ENCODE measurements at regions not wholly inside any gene's neighbourhood (a gene's known extent, or its start where the extent isn't known, plus 50 kb on each side); places are given as distances from the start of the nearest gene placed in this dataset.

- TF ChIP-seq CTCF (IDR thresholded peaks at IDR 0.05; ENCODE audit: poor library complexity, severe bottlenecking), result no peak
- no peak for TF ChIP-seq POLR2AphosphoS5 (IDR thresholded peaks at IDR 0.05)
- TF ChIP-seq RAD21 (conservative IDR thresholded peaks at IDR 0.05), result no peak
- TF ChIP-seq REST (IDR thresholded peaks at IDR 0.05; ENCODE audit: borderline replicate concordance), result no peak
- TF ChIP-seq SMC3 (conservative IDR thresholded peaks at IDR 0.05; ENCODE audit: poor library complexity), result no peak
These were observed 259.4 kb upstream of the SSTR1 start for GRCh38 chr14:37948266-37948665.

All from neural cell (in vitro differentiated cells).